ENCODE measurements at regions not wholly inside any gene's neighbourhood (a gene's known extent, or its start where the extent isn't known, plus 50 kb on each side); places are given as distances from the start of the nearest gene placed in this dataset.

DNA sequence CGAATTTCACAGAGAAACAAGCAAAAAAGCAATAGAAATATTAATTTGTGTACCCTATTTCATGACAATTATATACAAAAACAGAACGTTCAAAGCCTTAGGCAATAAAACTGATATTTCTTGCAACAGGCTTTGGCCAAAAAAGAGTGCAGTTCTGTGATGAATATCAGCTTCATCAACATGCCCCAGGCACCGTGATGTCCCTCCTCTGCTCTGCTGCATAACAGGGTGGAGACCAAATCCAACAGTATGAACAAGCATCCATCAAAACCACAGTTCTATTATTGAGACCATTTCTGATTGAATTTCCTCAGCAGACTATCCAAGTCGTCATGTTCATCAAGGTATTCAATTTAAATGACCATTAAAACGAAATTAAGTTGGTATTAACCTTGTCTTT, 722.6 kb upstream of the NRSN1 start:
- TF ChIP-seq, protein P1, sequence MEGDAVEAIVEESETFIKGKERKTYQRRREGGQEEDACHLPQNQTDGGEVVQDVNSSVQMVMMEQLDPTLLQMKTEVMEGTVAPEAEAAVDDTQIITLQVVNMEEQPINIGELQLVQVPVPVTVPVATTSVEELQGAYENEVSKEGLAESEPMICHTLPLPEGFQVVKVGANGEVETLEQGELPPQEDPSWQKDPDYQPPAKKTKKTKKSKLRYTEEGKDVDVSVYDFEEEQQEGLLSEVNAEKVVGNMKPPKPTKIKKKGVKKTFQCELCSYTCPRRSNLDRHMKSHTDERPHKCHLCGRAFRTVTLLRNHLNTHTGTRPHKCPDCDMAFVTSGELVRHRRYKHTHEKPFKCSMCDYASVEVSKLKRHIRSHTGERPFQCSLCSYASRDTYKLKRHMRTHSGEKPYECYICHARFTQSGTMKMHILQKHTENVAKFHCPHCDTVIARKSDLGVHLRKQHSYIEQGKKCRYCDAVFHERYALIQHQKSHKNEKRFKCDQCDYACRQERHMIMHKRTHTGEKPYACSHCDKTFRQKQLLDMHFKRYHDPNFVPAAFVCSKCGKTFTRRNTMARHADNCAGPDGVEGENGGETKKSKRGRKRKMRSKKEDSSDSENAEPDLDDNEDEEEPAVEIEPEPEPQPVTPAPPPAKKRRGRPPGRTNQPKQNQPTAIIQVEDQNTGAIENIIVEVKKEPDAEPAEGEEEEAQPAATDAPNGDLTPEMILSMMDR (IDR thresholded peaks at IDR 0.05) = no peak
- no peak for TF ChIP-seq POLR2A (IDR thresholded peaks at IDR 0.05)
